Umbilical cord (tissue), 1 donor: ENCODE measurements at regions not wholly inside any gene's neighbourhood (a gene's known extent, or its start where the extent isn't known, plus 50 kb on each side); places are given as distances from the start of the nearest gene placed in this dataset.
"Not testable (repeated sequence)": the region's sequence is repeated elsewhere in the genome, so short reads cannot be mapped to it uniquely, and the experiment has no call there.

Source experiments
- DNase-seq: peaks from one replicate; pipeline ENCODE4 v3.0.0-alpha.2; 2015; ENCODE audit warnings: low spot score

GRCh38 chr9:28092981-28093936, 520.0 kb upstream of the C9orf72 start:
- no peak for DNase-seq

- DNase-seq = no peak
Observed at GRCh38 chr9:28101509-28101908, 528.2 kb upstream of the C9orf72 start.

GRCh38 chr9:28105001-28105400, 531.7 kb upstream of the C9orf72 start:
- no peak for DNase-seq

GRCh38 chr9:28120184-28120583, 546.9 kb upstream of the C9orf72 start:
- DNase-seq = peak; percentile 43

GRCh38 chr9:28120626-28121025, 547.3 kb upstream of the C9orf72 start:
- no peak for DNase-seq

- peak; percentile 4 for DNase-seq
Observed at GRCh38 chr9:28121366-28121765, 548.1 kb upstream of the C9orf72 start.

- DNase-seq = no peak
Observed at GRCh38 chr9:28124917-28125316, 551.6 kb upstream of the C9orf72 start.

- DNase-seq = peak; percentile 43
Observed at GRCh38 chr9:28127101-28127500, 553.8 kb upstream of the C9orf72 start.

- no peak for DNase-seq
Observed at GRCh38 chr9:28134446-28134976, 561.2 kb upstream of the C9orf72 start.

- peak; percentile 56 for DNase-seq
Observed at GRCh38 chr9:28135549-28135948, 562.3 kb upstream of the C9orf72 start.

- no peak for DNase-seq
Observed at GRCh38 chr9:28136113-28136512, 562.8 kb upstream of the C9orf72 start.

GRCh38 chr9:28147430-28147829, 574.1 kb upstream of the C9orf72 start:
- not testable (repeated sequence) for DNase-seq

- DNase-seq = not testable (repeated sequence)
Observed at GRCh38 chr9:28147923-28148597, 574.8 kb upstream of the C9orf72 start.

- not testable (repeated sequence) for DNase-seq
Observed at GRCh38 chr9:28149361-28150050, 576.2 kb upstream of the C9orf72 start.

GRCh38 chr9:28155067-28155466, 581.8 kb upstream of the C9orf72 start:
- DNase-seq = no peak

- no peak for DNase-seq
Observed at GRCh38 chr9:28155671-28156070, 582.4 kb upstream of the C9orf72 start.

GRCh38 chr9:28158451-28158850, 585.2 kb upstream of the C9orf72 start:
- no peak for DNase-seq

- no peak for DNase-seq
Observed at GRCh38 chr9:28163619-28164018, 590.3 kb upstream of the C9orf72 start.

GRCh38 chr9:28166179-28166578, 592.9 kb upstream of the C9orf72 start:
- no peak for DNase-seq

GRCh38 chr9:28177142-28177541, 603.9 kb upstream of the C9orf72 start:
- no peak for DNase-seq

GRCh38 chr9:28177925-28178324, 604.6 kb upstream of the C9orf72 start:
- no peak for DNase-seq

GRCh38 chr9:28179893-28180292, 606.6 kb upstream of the C9orf72 start:
- DNase-seq = no peak
